GM23338 (cell line): ENCODE measurements at regions not wholly inside any gene's neighbourhood (a gene's known extent, or its start where the extent isn't known, plus 50 kb on each side); places are given as distances from the start of the nearest gene placed in this dataset.

ENCODE experiments used
- EZH2 ChIP-seq: fragments of 200-600 bp; sonication (generic); IDR thresholded peaks from one replicate; pipeline ENCODE4 v1.8.0; 2017; ENCODE audit warnings: antibody characterized with exemption, mild to moderate bottlenecking, low read depth; ENCODE audit not compliant: unreplicated experiment
- EZH2phosphoT487 ChIP-seq: fragments of 200-600 bp; sonication (generic); IDR thresholded peaks from one replicate; pipeline ENCODE4 v1.8.1; 2018; ENCODE audit warnings: antibody characterized with exemption; ENCODE audit not compliant: unreplicated experiment
- JUNB ChIP-seq: IDR thresholded peaks from one replicate; pipeline ENCODE4 v1.6.1; 2016; ENCODE audit warnings: antibody characterized with exemption; ENCODE audit not compliant: unreplicated experiment
- NANOG ChIP-seq: IDR thresholded peaks from 2 replicates; pipeline ENCODE4 v1.6.1; 2016; ENCODE audit warnings: antibody characterized with exemption, borderline replicate concordance
- POLR2AphosphoS5 ChIP-seq: IDR thresholded peaks from 2 replicates; pipeline ENCODE4 v1.6.1; 2016; ENCODE audit warnings: antibody characterized with exemption, low read depth
- STAT1 ChIP-seq: IDR thresholded peaks from one replicate; pipeline ENCODE4 v1.6.1; 2016; ENCODE audit warnings: antibody characterized with exemption; ENCODE audit not compliant: unreplicated experiment
- ZNF331 ChIP-seq: fragments of 250-450 bp; sonication (Bioruptor Pico); IDR thresholded peaks from 2 replicates; pipeline ENCODE4 v1.5.0; 2020; ENCODE audit warnings: low read depth, mild to moderate bottlenecking, moderate library complexity
- TF ChIP-seq, protein P1 (sequence below), 2 experiments: fragments of 200-600 bp in 1 of 2; sonication (generic) in 1 of 2; conservative IDR thresholded peaks; 2 replicates each; pipeline versions ENCODE4 v1.5.1 to v1.6.1; 2016 to 2017; ENCODE audit warnings: antibody characterized with exemption in 2 of 2, low read depth in 2 of 2, mild to moderate bottlenecking in 2 of 2, moderate library complexity in 1 of 2
- TF ChIP-seq, protein P2 (sequence below): IDR thresholded peaks from one replicate; pipeline ENCODE4 v1.6.1; 2018; ENCODE audit warnings: antibody characterized with exemption; ENCODE audit not compliant: unreplicated experiment

DNA sequence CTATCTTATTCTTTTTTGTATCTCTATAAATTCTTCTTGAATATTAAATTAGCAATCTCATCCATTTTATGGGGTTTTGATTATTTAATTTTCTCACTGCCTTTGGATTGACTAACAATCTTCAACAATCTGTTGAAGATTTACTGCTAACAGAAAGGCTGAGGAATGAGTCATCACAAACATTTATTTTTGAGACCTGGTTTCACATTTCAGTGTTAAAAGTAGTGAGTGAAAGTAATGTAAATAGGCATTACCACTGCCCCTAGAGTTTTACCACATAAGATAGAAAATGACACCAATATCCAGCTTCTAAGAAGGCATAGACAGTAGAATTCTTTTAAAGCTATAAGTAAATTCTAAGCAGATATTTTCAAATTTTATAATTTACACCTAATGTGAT, 472.8 kb downstream of the OLFM4 start:
- TF ChIP-seq EZH2 (no peak), POLR2AphosphoS5 (no peak), EZH2phosphoT487 (no peak), JUNB (no peak), ZNF331 (CRISPR knock-in tag) (no peak), STAT1 (no peak), NANOG (no peak)
- TF ChIP-seq, protein P1, sequence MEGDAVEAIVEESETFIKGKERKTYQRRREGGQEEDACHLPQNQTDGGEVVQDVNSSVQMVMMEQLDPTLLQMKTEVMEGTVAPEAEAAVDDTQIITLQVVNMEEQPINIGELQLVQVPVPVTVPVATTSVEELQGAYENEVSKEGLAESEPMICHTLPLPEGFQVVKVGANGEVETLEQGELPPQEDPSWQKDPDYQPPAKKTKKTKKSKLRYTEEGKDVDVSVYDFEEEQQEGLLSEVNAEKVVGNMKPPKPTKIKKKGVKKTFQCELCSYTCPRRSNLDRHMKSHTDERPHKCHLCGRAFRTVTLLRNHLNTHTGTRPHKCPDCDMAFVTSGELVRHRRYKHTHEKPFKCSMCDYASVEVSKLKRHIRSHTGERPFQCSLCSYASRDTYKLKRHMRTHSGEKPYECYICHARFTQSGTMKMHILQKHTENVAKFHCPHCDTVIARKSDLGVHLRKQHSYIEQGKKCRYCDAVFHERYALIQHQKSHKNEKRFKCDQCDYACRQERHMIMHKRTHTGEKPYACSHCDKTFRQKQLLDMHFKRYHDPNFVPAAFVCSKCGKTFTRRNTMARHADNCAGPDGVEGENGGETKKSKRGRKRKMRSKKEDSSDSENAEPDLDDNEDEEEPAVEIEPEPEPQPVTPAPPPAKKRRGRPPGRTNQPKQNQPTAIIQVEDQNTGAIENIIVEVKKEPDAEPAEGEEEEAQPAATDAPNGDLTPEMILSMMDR (conservative IDR thresholded peaks at IDR 0.05; ENCODE audit: low read depth in 2 of 2) = no peak
- TF ChIP-seq, protein P2, sequence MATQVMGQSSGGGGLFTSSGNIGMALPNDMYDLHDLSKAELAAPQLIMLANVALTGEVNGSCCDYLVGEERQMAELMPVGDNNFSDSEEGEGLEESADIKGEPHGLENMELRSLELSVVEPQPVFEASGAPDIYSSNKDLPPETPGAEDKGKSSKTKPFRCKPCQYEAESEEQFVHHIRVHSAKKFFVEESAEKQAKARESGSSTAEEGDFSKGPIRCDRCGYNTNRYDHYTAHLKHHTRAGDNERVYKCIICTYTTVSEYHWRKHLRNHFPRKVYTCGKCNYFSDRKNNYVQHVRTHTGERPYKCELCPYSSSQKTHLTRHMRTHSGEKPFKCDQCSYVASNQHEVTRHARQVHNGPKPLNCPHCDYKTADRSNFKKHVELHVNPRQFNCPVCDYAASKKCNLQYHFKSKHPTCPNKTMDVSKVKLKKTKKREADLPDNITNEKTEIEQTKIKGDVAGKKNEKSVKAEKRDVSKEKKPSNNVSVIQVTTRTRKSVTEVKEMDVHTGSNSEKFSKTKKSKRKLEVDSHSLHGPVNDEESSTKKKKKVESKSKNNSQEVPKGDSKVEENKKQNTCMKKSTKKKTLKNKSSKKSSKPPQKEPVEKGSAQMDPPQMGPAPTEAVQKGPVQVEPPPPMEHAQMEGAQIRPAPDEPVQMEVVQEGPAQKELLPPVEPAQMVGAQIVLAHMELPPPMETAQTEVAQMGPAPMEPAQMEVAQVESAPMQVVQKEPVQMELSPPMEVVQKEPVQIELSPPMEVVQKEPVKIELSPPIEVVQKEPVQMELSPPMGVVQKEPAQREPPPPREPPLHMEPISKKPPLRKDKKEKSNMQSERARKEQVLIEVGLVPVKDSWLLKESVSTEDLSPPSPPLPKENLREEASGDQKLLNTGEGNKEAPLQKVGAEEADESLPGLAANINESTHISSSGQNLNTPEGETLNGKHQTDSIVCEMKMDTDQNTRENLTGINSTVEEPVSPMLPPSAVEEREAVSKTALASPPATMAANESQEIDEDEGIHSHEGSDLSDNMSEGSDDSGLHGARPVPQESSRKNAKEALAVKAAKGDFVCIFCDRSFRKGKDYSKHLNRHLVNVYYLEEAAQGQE = no peak
